Activated gamma-delta T cell treated with anti-CD3 and anti-CD28 coated beads, Interleukin-2, amount 50 U/mL, for 16 hours (primary cell): ENCODE measurements at regions not wholly inside any gene's neighbourhood (a gene's known extent, or its start where the extent isn't known, plus 50 kb on each side); places are given as distances from the start of the nearest gene placed in this dataset.

ENCODE experiments used
- DNase-seq: peaks from one replicate; pipeline ENCODE4 v3.0.0-alpha.2; 2020; ENCODE audit warnings: low read depth

DNA sequence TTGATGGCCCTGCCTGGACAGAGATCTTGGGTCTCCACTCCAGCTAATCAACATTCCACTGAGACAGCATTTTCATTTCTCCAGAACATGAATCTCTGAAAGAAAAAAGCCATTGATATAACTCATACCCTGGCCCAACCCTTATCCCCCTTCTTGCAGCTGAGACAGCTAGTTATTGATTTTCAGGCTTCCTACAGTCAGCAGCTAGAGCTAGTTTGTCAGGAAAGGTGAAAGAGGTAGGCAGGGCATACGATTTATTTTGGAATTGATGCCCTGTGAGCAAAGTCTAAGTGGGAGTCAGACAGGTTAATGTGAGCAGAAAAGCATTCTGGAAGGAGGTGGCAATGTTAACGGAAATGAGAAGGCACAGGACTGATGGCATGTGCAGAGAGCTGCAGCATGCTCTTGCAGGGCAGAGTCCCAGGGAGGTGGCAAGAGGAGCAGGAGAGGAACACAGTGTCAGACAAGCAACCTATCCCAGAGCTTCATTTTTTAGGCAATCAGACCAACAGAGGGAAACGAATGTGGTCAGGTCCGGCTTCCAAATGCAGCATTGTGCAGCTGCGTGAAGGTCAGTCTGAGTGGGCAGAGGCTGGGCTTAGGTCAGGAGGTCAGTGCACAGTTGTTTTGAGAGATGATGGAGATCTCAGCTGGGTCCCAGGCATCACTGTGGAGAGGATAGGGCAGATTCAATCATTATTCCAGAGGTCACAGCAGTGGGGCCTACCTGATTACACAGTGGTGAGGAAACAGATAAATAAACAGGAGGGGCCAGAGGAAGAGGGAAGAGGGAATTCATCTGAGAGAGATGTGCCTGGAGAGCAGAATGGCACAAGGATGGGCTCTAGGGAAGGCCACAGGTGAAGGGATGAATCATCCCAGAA, 134.8 kb downstream of the CMPK2 start:
- no peak for DNase-seq

GRCh38 chr2:6739547-6739946, 126.2 kb downstream of the CMPK2 start:
- DNase-seq: no peak

GRCh38 chr2:6741229-6741628, 124.5 kb downstream of the CMPK2 start:
- DNase-seq: no peak

DNA sequence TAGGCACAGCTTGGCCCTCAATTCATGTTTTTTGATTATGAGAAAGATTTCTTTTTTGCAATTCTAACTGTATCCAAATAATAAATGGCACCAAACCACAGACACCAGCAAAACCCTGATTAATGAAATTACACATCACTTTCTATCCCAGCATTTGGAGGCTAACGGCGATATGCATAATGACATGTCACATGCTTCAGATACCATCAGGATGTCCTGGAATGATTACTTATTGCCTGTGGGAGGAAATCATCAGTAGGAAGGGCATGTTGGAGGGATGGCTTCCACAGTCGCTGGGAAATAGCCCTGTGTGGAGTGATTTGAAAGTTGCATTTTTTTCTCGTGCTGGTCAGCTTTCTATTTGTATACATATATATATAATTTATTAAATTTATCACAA, 121.7 kb downstream of the CMPK2 start:
- DNase-seq: no peak

GRCh38 chr2:6747433-6747832, 118.3 kb downstream of the CMPK2 start:
- no peak for DNase-seq

DNA sequence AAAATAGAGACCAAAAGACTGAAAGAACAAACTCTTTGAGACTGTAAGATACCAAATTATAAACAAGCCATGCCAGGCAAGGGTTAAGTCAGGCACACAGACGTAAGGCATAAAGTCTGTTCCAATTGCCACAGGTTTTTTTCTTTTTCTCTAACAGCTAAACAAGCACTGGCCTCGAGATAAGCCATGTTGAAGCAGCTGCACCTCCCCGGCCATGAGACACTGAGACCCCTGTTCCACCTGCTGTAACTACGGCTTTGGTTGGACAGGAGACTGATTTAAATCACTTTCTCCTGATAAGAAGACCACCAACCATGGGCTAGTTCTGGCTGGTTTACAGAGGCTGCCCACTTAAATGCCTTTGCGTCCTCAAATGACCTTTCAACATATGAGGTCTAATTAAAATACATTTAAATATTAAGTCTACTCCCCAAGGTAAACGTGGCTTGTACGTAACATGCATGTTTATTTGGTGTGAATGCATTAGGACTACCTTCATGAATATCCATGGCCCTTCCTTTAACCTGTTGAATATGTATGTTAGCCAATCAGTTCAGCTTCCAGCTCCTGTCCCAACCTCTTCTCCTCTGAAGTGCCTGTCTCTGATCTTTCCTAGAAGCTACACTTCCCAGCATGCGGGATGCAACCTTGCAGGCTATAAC, 117.2 kb downstream of the CMPK2 start:
- no peak for DNase-seq

DNA sequence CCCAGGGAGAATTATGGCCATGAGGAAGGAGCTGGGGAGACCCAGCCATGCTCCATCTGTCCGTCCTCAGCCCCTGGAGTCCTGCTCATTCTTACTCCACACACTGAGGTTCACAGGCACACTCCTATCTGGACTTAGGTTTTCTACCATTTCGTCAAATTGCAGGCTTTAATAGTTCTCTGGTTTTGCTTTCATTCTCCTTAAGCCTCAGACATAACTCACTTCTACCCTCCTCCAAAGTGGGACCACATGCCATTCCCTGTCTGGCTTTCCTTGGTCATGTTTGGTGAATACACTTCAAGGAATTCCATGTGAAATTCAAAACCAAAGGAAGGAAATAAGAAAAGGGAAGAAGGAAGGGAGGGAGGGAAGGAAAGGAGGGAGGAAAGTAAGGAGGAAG, 115.7 kb downstream of the CMPK2 start:
- DNase-seq: no peak

GRCh38 chr2:6750411-6751158, 115.1 kb downstream of the CMPK2 start:
- DNase-seq: no peak

DNA sequence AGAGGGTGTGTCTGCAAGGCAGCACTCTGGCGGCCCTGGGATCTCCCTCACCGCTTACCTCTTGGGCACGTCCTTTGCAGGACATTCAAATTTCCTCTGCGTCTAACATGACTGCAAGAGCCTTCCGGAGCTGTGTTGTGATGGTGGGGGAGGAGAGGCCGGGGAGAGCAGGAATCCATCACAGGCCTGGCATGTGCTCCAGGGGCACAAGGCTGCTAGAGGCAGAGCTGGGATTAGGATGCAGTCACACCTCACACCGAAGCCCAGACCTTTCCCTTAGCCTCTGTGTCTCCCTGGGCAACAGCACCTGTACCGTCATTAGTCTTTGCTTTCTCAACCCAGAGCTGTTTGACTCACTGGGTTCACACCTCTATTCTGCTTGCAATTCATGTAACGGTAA, 111.3 kb downstream of the CMPK2 start:
- no peak for DNase-seq

- DNase-seq: no peak
Measured at GRCh38 chr2:6755456-6755855, 110.3 kb downstream of the CMPK2 start.

DNA sequence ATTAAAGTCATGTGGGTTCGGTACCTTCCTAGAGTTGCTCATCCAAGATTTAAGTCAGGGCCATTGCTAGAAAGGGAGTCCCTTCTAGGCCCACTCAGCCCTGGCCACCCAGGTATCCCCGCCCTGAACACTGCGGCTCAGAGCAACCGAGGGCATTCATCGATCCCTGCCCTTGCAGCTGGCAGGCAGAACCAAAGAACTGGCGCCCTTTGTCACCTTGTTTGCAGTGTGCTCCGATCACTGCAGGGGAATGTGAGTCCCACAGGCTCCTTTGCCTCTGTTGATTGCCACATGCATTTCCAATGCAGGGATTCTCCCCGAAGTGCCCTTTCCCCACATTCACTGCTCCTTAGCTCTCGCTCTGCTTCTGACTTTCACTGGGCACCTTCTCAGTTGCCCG, 108.5 kb downstream of the CMPK2 start:
- DNase-seq: no peak

- no peak for DNase-seq
Measured at GRCh38 chr2:6759689-6760088, 106.0 kb downstream of the CMPK2 start.

DNA sequence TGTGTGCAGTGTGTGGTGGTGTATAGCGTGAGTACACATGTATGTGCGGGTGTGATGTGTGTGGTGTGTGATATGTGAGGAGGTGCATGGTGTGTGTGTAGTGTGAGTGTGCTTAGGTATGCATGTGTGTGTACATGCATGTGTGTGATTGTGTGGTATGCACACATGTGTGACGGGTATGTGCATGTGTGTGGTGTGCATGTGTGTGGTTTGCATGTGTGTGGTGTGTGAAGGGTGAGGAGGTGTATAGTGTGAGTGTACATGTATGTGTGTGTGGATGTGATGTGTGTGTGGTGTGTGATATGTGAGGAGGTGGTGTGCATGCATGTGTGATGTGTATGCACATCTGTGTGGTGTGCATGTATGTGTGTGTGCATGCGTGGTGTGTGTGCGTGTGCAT, 105.6 kb downstream of the CMPK2 start:
- DNase-seq: no peak

GRCh38 chr2:6764968-6765723, 100.6 kb downstream of the CMPK2 start:
- no peak for DNase-seq

DNA sequence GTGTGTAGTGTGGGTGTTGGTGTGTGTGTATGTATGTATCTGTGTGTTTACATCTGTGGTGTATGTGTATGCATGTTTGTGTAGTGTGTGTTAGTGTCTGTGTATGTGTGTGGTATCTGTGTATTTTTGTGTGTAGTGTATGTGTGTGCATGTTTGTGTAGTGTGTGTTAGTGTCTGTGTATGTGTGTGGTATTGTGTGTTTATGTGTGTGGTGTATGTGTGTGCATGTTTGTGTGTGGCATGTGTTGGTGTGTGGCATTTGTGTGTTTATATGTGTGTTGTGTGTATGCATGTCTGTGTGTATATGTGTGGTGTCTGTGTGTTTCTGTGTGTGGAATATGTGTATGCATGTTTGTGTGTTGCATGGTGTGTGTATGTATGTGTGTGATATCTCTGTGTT, 96.4 kb downstream of the CMPK2 start:
- DNase-seq: no peak

DNA sequence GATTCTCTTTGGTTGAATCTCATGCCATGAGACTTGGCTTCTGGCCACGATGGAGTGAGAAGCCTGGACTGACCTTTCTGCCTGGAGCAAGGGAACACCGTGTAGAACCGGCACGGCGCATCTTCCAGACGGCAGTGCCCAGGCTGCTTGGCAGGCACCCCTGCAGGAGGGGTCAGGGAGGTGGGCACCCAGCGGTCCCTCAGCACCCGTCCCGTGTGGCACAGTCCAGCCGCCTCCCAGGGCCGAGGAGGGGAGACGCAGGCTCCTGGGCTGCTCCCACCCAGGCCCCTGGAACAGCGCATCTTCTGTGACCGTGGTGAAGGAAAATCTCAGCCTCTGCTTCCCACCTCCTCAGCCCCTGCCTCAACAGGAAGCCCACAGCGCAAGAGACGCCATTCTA, 95.7 kb downstream of the CMPK2 start:
- no peak for DNase-seq

DNA sequence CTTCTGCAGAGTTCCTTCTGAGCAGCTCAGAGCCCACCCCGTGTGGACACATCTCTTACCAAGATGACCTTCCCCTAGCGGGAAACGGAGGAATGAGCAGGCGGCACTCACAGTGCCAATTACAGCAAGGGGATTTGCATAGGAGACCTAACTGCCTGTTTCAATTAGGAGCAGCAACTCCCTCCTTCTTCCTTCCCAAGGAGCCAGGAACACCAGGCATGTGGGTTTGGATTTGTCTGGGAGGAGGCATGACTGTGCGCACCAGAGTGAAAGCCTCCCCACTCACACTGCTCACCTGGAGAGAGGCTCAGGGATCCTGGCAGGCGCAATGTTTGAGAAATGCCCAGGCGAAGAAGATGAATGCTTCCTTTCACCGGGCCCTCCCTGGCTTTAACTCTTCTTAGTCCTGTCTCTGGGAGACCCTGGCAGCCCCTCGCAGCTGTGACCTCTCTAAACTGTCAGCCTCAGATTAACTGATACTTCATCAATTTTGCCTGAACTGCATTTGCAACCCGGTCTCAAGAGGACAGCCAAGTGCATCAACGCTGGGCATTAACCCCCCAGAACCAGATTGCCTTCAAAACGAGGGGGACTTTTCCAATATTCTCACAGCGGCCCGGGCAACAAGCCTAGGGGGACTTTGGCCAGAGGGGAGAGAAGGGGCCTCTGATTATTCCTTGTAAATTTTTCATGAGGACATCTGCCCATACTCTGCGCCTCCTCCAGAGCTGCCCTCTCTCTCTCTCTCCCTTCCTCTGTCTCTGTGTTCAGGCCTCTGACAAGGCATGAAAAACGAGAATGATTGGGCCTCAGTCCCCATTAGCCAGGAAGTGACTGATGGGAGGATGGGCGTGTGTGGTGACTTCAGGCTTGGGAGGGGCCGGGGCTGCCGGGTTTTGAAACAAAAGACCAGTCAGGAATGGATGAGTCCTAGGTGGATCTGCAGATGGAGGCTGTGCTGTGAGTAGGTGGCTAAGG, 93.8 kb downstream of the CMPK2 start:
- DNase-seq: no peak

DNA sequence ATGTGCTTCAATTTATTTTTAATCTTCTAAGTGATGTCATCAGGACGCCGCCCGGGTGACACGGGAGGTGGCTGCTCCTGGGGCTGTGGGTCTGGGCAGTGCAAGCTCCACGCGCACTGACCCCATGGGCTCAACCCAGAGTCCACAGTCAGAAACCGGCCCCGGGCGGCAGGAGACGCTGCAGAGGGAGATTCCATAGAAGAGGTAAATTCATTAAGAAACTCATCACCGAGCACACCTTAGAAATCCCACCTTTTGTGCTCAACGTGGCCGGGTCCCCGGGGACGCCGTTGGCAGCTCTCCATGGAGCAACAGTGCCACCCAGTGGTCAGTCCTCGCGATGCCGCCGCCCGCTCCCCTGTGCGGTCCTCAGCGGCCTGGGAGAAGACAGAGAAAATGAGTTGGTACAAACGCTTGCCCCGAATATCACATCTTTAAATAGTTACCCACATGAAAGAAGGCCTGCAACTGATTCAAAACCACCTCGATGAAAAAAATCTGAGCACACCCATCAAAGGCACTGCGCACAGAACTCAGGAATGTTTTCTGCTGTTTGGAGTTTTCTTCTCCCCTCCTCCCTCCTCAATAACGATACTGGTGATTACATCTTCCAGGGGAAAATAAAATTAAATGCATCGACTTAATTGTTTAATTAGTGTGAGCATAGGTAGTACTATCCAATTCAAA, 92.6 kb downstream of the CMPK2 start:
- DNase-seq: peak; percentile 57

- DNase-seq: no peak
Measured at GRCh38 chr2:6773694-6774044, 92.0 kb downstream of the CMPK2 start.

- DNase-seq: no peak
Measured at GRCh38 chr2:6776125-6776524, 89.6 kb downstream of the CMPK2 start.
